Iris pigment epithelial cell (primary cell): ENCODE measurements at regions not wholly inside any gene's neighbourhood (a gene's known extent, or its start where the extent isn't known, plus 50 kb on each side); places are given as distances from the start of the nearest gene placed in this dataset.
"Not testable (repeated sequence)": the region's sequence is repeated elsewhere in the genome, so short reads cannot be mapped to it uniquely, and the experiment has no call there.

ENCODE experiments used
- DNase-seq: peaks from one replicate; pipeline ENCODE4 v3.0.0-alpha.2; 2011; ENCODE audit warnings: low read depth

DNA sequence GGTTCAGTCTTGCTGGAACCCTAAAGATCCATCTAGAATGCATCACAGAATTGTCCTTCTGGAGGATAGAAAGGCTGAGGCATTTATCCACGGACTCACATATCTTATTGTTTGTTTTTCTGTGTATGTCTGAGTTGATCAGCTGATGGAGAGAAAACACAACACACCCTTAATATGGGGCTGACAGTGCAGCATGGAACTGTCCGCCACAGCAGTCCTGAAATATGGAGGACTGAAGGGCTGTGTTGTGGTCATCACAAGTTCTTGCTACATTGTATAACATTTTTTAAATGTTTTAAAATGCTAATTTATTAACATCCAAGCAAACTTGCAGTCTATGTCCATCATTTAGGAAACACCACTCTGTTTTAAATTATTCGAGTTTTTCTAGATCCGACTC is 448.9 kb upstream of the ERCC4 start:
- DNase-seq = no peak

DNA sequence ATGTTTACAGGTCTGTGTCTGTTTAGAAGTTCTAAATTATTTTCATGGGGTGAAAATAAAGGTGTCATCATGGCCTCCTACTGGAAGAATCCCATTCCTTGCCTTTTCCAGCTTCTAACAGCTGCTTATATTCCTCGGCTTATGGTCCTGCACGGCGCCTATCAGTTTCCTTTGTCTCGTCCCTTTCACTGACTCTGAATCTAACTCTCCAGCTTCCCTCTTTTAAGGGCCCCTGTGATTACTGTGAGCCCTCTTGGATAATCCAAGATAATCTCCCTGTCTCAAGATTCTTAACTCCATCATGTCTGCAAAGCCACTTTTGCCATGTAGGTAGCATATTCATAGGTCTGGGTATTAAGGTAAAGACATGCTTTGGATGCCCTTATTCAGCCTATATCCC is 441.0 kb upstream of the ERCC4 start:
- DNase-seq = no peak

DNA sequence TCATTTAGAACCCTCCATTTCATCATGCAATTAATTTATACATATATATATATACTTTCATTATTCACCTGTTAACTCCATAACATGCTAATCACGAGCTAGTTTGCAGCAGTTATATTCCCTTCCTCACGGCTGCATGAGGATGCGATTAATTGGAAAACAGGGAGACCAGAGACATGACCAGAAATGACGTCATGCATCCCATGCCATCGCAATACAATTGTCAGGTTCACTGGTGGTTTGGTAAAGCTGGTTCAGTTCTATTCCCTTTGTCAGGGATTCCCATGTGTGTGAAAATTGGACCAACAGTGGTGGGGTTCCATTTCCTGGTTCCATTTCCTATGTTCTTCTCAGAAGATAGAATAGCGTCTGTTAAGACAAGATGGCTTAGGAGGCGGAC is 440.4 kb upstream of the ERCC4 start:
- DNase-seq = no peak

DNA sequence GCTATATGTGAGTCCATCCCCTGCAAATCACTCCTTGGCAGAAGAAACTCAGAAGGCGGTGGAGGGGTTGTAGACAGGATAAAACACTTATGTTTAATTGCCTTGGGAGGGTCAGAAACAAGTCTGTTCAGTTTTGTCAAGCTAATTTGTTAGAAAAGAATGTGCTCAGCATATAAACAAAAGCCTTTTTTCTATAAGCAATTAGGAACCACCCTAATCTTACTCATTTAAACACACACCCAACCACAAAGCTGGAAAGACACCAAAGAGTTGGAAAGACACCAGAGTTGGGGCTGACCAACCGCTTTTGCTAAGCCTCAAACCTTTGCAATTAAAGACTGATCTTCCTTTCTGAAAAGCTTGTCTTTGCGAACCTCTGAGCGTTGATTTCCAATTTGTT is 439.2 kb upstream of the ERCC4 start:
- no peak for DNase-seq

DNA sequence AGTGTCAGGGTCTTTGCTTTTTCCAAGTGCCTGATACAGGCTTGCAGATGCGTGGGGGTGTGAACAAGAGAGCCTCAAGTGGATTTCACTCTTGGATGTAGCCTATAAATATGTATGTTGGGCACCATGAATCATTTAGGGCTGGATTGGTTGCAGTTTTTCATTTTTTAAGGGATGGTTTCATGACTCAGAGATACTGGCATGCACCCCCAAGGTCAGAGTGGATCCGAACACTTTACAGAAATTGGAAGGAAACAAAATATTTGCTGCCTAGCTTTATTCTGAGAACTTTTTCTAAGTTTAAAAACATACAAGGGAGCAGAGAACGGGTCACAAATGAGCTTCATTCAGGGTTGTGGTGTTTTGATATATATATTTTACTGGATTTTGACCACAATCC is 436.8 kb upstream of the ERCC4 start:
- no peak for DNase-seq

DNA sequence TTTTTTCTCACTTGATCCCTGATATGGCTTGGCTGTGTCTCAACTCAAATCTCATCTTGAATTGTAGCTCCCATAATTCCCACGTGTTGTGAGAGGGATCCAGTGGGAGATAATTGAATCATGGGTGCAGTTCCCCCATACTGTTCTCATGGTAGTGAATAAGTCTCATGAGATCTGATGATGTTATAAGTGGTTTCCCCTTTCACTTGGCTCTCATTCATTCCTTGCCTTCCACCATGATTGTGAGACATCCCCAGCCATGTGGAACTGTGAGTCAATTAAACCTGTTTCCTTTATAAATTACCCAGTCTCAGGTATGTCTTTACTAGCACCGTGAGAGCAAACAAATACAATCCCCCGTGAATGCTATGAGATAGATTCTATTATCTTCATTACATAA is 430.5 kb upstream of the ERCC4 start:
- not testable (repeated sequence) for DNase-seq

DNA sequence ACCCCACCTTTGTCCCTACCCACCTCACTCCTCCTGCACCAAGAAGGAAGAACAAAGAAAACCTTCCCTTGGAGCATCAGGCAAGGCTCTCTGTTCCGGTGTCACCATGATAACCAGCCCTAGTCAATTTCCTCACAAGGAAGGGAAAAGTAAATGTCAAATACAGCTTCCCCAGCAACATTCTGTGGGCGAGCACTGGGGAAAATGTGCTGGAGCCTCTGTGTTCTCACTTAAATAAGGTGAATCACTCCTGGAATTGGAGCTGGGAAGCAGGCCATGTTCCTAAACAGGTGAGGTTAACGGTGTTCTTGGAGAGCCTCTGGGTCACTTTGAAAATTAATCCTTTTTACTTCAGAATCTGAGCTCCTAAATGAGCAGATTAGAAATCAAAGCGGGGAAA is 427.9 kb upstream of the ERCC4 start:
- DNase-seq = no peak

DNA sequence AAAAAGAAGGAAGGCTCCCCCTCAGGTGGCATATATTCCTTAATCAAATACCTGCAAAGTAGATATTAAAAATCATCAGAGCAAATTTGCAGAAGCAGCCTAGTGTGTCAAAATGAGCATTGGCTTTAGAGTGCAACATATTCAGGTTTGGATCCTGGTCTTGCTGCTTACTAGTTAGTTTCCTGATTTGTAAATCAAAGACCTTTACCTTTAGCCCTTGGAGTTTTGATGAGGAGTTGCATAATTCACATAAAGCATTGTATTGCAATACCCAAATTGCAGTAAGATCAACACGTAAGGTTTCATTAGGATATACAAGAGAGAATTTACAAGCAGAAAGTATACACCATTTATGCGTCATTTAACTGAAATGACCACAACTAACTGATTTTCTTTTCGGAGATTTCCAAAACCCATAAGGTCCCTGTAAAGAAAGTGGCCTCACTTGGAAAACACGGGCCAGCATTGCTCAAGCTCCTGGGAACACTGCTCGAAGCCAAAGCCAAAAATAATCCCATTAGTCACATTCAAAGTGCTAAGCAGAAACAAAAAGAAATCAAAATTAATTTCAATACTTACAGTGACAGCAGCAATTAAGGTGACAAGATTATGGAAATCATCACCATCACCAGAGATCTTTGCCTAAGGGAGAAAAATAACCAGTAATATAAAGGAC is 415.9 kb upstream of the ERCC4 start:
- no peak for DNase-seq

DNA sequence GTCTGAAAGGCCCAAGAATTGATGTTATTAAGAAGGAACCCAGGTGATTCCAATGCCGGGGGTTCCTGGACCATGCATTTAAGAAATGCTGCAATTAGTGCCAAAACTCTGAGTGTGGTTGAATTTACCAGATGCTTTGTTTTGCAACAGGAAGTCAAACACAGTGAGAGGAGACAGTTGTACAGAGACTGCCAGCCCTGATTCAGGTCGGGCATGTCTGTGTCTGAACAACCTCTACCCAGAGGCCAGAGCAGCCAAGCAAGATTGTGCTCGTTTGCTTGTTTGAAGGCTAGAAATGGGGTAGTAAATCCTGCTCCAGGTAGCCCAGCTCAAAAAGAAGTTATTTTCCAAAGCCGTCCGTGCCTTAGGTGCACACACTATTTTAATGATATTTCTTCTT is 412.4 kb upstream of the ERCC4 start:
- DNase-seq = no peak

DNA sequence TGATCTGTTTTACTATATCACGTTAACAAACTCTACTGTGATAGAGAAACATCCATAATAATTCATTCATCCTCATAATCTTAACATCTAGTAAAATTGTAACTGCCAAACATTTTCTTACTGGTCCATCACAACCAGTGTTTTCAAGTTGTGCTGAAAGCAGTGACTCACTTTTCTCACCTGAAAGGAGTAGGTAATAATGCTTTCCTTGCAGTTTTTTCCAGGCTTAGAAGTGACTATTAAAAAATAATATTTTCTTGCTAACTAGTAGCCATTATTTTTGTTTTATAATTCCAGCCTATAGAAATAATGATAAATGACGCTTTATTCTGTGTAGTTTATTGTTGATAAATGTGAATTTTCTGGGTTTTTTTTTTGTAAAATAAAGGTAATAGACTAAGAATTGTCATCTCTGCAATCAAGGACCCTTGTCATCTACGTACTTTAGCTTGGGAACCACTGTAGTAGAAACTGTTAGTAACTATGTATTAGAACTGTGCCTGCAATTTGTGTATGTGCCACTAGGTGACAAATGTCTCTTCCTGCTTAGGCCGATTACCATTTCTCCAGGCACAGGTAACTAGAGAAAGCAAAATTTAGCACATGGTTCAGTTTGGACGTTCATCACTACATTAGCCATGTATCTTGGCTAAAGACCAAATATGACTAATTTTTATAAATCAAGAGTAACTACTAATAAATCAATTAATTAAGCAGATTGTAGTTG is 409.4 kb upstream of the ERCC4 start:
- DNase-seq = no peak

DNA sequence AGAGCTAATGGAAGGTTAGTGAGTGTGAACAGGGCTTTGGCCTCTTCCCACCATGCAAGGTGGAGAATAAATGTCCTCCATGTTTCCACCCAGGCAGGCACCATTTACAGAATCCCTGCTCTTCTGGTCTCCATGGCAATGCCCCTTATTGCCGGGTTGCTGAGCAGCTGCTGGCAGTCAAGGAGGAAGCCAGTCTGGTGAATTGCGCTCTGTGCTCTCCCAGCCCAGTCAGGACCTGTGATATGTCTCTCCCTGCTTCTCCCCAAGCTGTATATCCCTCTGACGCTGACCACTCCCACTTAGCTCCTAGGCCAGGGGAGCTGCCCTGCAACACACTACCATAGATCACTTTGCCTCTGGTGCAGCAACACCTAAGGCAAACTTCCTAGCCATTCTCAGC is 402.1 kb upstream of the ERCC4 start:
- DNase-seq = no peak

DNA sequence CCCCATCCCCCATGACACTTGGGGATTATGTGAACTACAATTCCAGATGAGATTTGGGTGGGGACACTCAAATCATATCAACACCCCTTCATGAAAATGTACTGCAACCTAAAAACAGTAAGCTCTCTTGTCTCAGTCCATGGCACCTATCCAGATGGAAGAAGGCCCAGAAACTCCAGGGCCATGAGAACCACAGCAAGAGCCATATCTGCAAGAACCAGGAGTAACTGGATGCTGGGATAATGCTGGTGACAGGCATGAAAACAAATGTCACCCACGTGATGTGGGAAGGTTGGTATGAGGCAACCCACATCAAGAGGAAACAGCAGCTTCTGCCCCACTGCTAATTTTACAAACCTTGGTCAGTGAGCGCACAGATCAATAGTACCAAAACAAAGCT is 400.1 kb upstream of the ERCC4 start:
- no peak for DNase-seq

DNA sequence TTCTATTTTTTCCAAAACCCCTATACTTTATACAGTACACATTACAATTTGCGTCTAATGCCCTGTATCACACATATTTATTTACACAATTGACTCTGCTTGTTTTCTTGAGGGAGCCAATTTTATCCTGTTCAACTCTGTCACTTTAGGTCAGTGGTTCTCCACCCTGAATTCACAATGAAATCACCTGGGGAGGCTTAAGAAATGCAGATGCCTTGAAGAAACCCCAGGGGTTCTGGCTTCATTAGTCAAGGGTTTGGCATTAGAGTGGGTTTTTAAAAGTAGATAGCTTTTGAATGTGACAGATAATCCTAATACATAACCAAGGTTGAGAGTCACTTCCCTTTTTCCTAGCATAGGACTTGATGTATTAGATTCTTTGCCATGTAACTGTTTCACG is 398.6 kb upstream of the ERCC4 start:
- no peak for DNase-seq

DNA sequence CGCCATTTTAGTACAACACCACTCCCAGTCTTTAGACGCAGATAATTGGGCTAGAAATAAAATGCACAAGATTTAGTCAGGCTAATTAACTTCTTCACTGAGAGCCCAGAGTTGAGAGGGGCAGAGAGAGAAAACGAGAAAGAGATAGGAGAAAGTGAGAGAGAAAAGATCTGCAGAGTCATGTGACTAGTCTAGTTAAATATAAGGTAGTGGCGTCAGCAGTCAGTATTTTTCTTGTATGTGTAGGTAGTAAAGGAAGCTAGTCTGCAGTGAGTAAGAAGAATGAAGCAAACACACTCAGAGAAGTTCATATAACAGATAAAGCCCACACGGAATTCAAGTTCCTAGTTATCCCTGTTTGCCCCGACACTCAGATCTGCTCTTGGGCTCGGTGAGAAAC is 392.6 kb upstream of the ERCC4 start:
- DNase-seq = no peak

DNA sequence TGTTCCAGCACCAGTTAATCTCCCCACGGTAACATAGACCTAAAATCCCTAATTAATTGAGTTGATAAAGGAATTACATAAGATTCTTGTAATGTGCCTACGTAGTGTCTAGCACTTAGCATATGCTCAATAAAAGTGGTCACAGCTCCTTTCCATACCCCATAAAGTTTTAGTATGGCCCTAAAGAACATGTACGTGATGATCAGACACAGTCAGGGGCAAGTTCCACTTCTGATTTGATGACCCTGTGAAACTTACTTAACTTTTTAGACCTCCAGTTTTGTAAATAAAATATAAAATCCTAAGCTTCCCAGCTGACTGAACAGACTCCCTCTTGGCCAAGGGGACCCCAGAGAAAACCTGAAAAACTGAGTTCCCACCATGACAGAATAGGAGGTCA is 391.3 kb upstream of the ERCC4 start:
- DNase-seq = no peak

DNA sequence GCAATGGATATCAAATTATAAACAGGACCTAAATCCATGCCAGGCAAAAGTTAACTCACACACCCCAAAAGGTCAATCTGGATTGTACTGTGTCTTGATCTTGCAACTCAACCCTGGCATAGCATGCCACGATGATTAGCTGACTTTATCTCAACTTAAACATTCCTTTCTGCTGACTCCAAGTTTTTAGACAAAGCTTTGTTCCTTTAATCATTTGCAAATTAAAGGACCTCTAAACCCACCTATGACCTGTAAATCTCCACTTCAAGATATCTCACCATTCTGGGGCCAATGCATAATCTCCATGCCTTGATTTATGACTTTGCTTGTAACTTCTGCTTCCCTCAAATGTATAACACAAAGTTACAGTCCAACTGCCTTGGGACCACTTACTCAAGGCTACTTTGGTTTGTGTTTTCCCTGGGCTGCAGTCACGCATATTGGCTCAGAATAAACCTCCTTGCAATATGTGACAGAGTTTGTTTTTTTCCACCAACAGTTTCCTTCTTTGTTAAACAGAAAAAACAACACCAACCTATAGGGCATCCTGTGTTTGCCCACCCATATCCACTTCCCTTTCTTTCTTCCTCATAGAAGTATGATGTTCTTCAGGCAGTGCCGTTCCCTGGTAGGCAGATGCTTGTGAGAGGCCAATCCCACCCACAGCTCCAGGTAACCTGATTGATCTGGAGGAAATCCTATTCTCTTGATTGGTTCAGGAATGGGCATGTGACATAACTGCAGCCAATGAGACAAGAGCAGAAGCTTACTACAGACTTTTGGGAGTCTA is 390.6 kb upstream of the ERCC4 start:
- DNase-seq = no peak

DNA sequence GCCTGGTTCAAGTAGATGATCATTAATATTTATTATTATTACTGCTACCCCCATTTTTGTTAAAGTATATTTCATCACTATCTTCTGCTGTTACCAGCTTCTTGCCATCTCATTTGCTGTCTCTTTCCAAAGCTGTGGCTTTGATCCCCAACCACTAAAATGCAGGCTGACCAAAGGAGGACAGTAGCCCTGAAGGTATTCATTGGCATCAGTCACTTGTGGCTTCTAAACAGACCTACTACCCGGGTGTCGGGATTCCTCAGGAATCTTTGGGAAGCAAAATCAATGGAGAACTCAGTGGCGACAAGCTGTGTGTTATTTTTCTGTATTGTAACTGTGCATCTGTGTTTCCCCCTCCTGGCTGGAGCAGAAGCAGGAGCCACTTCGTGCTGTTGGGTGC is 379.2 kb upstream of the ERCC4 start:
- DNase-seq = no peak

DNA sequence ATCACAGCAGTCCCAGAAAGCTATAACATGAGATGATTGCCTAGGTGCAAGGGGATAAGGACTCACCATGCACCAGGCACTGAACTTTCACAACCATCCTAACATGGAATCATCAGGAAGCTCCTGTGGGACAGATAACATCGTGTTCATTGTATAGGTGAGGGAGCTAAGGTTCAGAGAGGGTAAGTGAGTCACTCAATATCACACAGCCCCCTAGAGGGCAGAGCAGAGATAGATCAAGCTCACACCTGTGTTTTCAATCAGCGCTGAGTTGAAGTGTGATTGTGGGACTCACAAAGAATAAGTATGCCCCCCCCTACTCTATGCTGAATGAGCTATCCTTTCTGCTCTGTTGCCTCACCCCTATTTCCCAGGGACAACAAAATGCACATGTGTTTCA is 377.7 kb upstream of the ERCC4 start:
- no peak for DNase-seq

DNA sequence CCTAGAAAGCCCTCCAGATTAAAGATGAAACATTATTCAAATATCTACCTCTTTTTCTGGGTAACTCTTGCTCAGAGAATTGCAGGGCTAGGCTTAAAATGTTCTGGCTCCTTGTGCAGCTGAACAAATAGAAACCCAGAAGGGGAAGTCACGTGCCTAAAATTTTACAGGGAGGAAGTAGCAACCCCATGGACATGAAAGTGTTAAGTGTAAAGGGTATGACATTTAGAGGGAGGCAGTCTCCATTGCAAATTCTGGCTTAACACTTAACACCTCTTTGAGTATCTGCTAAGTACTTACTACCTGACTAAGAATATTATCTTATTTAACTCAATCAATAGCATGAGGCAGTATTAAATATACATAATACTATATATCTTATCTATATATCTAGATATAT is 376.1 kb upstream of the ERCC4 start:
- no peak for DNase-seq

DNA sequence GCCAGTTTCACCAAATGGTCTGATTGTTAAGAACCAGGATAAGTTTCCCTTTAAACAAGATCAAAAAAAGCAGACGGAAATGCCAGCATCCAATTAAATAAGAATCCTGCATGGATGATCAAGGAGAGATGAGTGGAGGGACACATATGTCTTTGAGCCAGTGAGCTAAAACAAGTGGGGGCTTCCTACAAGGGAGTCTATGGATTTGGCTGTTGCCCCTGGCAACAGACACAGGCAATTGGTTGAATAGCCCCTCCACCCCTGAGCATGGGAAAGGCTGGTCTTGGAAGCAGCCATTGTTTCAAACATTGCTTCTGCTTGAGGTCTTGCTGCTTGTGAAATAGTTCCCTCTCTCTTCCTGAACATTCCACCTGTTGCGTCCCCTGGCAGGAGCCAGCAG is 374.7 kb upstream of the ERCC4 start:
- no peak for DNase-seq

DNA sequence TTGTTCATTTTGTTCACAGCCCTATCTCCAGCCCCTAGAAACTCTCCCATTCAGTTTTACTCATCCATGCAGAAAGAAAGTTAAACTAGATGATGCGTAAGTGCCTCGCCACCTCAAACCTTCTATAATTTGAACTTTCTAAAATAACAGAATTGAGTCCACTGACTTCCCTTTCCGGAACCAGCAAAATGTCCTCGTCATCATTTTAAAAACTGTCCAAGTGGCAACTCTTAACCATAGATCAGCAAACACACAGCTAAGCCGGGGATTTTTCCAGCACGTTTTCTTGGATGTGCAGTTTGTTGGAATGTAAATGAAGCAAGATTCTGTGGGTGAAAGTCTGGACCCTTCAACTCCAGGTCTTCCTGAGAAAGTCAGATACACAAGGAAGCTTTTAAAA is 369.7 kb upstream of the ERCC4 start:
- no peak for DNase-seq

DNA sequence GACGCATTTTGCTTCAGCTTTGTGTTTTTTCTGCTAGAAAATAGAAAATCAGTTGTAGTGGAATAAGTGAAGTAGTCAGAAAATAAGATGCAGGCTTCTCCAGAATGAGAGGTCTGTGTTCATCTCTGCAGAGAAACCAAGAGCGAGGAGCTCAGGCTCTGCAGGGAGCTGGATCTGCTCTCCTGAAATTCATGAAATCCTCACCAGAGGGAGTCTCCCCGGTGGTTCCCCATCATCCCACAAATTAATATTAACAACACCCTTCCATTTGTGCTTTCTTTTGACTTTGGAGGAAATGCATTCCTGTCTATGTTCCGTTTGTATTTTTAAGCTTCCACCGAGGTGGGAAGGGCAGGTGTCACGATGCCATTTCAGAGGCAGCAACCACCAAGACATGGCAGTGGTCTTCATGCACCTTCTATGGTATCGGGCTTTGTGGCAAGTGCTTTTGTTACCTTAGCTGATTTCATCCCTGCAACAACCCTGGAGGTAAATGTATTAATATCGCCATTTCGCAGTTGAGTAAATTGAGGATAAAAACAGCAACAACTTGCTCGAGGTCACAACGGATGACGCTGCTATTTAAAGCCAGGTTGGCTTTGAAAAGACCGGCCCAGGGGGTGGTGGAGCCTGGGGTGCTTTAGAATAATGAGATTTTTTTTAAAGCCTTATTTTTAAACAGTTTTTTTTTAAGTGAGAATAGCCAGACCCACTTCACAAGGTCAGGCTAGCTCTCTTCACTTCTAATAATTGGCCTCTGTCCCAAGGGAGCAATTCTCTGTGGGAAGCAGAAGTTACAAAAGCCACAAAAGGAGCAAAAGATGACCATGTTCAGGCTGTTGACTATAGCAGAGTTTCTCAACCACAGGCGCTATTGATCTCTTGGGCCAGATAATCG is 367.6 kb upstream of the ERCC4 start:
- DNase-seq = no peak

DNA sequence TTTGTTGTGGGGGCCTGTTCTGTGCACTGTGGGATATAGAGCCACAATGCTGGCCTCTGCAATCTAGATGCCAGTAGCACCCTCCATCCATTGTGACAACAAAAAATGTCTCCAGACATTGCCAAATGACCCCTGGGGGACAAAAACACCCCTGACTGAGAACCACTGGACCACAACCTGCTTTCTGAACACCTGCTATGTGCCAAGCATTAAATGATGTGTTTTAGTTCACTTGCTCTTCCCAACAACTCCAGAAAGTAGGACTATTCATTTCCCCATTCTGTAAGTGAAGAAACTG is 367.0 kb upstream of the ERCC4 start:
- DNase-seq = no peak
